ENCODE measurements at regions not wholly inside any gene's neighbourhood (a gene's known extent, or its start where the extent isn't known, plus 50 kb on each side); places are given as distances from the start of the nearest gene placed in this dataset.
"Not testable (repeated sequence)": the region's sequence is repeated elsewhere in the genome, so short reads cannot be mapped to it uniquely, and the experiment has no call there.

- DNase-seq (ENCODE audit: low read depth), result no peak
Observed at GRCh38 chr17:73841431-73842060, 197.3 kb upstream of the SDK2 start.

DNA sequence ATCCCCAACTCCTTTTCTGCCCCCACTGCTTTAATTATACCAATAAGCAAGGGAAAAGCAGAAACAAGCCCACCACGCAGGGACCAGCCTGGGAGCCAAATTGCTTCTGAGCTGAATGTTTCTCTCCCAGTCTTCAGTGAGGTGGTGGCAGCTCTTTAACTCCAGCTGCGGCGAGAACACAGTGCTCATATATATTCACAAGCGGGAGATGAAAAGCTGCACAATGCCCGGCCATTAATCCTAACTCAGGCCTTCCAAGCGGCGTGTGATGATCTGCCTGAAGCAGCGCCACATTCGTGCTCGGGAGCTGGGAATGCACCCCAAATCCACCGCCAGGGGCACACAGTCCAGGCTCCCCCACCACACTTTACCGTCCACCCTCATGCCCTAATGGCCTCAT, 203.7 kb upstream of the SDK2 start:
- no peak for DNase-seq (ENCODE audit: low read depth)

DNA sequence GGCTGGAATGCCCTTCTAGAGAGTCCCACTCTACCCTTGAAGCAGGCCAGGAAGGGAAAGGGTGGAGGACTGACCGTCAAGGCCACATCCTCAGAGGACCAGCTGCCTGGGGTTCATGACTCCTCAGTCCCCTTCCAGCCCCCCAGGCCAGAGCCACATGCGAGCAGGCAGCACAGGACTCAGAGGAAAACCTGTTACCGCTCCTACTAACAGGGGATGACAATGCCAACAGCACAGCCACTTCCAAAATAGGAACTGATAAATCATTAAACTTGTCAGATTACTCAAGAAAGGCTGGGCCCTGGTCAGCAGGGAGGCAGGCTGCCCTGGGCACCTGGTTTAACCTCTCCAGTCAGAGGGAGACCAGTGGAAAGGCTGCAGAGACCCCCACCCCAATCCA, 206.2 kb upstream of the SDK2 start:
- no peak for DNase-seq (ENCODE audit: low read depth)

DNA sequence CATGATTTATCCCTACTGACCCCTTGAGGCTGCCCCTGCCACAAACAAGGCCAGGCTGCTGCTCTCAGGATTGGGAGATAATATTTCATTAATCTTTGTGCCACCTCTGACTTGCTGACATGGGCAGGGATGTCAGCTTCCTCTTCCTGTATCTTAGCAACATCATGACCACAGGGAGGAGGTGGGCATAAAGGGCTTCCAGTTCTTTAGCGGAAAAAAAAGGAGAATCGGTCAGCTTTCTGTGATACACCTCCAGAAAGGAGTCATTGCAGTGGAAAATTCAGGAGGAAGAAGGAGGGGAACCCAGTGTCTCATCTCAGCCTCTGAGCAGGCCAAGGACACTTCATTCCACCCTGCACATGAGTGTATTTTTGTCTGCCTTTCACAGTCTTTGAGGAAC, 206.8 kb upstream of the SDK2 start:
- no peak for DNase-seq (ENCODE audit: low read depth)

DNA sequence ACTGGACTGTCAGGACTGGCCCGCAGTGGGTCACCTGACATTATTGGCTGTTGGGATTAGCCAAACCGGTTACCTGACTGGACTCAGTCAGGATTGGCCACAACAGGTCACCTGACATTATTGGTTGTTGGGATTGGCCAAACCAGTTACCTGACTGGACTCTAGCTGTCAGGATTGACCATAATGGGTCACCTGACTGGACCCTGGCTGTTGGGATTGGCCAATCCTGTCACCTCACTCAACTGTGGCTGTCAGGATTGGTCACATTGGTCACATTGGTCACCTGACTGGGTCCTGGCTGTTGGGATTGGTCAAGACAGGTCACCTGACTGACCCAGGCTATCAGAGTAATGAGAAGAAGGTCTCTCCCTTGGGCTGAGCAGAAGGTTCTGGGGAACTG, 207.7 kb upstream of the SDK2 start:
- DNase-seq (ENCODE audit: low read depth), result no peak

DNA sequence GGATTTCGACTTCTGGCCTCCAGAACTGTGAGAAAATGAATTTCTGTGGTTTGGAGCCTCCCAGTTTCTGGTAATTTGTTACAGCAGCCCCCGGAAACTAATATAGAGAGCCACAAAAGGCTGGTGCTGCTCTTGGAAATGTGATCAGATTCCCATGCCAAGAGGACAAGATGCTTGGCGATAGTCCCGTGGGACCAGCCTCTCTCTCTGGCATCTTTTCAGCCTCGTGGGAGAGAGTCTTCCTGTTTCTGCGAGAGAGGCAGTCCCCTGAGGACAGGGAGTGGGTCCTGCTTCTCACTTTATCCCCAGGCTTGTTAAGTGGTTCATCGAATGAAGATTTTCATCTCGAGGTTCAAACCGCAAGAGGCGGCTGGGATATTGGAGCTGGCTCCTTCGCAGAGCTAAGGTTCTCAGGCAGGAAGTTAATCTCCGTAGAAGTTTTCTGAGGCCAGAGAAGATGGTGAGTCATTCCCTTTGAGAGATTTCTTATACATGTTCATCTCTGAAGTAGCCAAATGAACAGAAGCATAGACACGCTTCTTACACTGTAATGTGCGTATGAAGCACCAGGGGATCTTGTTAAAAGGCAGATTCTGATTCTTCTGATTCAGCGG, 211.6 kb upstream of the SDK2 start:
- DNase-seq (ENCODE audit: low read depth), result no peak

DNA sequence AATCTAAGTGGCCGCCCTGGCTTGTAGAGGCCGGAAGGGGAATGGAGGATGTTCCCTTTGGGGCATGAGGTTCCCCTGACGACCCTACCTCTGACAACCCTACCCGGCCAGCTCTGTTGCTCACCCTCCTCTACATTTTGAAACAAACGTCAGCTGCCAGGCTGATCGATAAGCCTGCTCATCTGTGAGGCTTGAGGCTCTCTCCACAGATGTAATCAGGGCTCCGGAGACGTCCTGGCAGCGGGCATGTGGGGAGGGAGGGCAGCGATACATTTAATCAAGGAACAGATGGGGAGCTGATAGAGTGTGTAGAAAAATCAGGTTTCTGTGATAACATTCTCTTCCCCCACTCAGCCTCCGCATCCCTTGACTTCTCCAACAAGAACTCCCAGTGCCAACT, 212.3 kb upstream of the SDK2 start:
- DNase-seq (ENCODE audit: low read depth), result no peak

DNA sequence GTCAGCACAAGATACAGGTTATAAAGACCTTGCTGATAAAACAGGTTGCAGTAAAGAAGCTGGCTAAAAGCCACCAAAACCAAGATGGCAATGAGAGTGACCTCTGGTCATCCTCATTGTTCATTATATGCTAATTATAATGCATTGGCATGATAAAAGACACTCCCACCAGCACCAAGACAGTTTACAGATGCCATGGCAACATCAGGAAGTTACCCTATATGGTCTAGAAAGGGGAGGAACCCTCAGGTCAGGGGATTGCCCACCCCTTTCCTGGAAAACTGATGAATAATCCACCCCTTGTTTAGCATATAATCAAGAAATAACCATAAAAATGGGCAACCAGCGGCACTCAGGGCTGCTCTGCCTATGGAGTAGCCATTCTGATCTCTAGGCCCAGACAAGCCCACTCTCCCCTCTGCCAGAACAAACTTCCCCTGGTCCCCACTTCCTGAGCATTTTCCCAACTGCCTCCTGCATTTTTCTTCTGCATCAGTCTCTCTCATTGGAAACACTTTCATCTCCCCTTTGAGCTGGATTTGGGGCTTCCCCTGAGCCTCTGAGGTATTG, 215.3 kb upstream of the SDK2 start:
- not testable (repeated sequence) for DNase-seq (ENCODE audit: low read depth)

DNA sequence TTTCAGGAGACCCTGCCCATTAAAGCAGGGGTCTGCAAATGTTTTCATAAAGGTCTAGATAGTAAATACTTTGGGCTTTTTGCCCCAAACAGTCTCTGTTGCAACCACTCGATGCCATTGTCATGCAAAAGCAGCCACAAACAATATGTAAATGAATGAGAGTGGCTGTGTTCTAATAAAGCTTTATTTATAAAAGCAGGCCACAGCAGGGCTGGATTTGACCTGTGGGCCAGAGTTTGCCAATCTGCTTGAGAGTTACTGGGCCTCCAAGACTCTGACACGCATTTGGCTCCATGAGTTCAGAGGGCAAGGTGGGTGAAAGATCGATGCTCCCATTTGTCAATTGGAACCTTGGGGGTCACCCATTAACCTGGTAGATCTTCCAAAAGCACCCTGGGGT, 217.3 kb upstream of the SDK2 start:
- no peak for DNase-seq (ENCODE audit: low read depth)

- DNase-seq (ENCODE audit: low read depth), result no peak
Observed at GRCh38 chr17:73863761-73864535, 219.7 kb upstream of the SDK2 start.

- DNase-seq (ENCODE audit: low read depth), result no peak
Observed at GRCh38 chr17:73865831-73866230, 221.6 kb upstream of the SDK2 start.

GRCh38 chr17:73867056-73867455, 222.8 kb upstream of the SDK2 start:
- no peak for DNase-seq (ENCODE audit: low read depth)

DNA sequence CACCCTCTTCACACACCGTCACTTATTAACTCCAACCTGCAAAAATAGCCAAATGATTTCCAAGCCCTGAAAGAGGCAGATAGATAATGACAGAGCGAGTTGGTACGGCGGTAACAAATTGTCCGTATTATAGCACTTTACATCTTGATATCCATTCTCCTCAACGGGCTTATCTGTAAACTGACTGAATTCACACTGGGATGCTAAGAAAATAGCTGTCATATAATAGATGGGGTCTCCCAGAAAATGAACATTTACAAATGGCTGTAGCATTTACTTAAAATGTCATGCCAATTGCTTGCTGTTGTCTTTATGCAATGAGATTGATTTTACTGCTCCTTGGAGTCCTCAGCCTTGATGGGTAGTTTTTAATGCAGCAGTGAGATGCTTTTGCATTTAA, 225.8 kb upstream of the SDK2 start:
- DNase-seq (ENCODE audit: low read depth), result no peak

- DNase-seq (ENCODE audit: low read depth), result no peak
Observed at GRCh38 chr17:73870473-73870872, 226.2 kb upstream of the SDK2 start.

GRCh38 chr17:73872816-73873215, 228.6 kb upstream of the SDK2 start:
- DNase-seq (ENCODE audit: low read depth), result no peak

DNA sequence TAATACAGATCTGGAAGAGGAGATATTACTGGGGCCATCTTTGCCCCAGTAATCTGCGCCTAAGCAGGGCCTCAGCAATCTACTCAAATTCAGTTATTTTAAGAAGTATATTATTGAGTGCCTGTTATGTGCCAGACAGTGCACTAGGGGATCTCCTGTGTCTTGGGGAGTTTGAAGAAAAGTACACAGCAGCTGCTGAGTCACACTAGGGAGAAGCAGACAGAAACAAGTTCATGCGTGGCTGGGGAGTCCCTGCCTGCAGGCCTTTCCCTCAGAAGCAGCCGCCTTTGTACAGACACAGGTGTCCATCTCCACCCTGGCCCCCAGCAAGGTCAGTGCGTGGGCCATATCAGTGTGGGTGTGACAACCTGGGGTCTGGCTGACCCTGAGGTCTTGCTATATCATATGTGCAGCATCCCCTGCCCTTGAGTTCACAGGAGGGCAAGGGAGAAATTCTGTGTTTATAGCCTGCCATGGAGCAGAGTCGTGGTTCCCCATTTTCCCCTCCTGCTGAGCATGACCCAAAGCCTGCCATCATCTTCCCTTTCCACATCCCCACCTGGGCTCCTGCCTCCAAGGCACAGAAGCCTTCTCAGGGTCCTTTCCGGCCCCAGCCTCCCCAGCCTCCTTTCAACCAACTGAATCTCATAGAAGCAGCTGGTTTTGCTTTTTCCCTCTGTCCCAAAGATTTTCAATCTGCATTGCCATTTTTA, 229.9 kb upstream of the SDK2 start:
- DNase-seq (ENCODE audit: low read depth), result no peak

DNA sequence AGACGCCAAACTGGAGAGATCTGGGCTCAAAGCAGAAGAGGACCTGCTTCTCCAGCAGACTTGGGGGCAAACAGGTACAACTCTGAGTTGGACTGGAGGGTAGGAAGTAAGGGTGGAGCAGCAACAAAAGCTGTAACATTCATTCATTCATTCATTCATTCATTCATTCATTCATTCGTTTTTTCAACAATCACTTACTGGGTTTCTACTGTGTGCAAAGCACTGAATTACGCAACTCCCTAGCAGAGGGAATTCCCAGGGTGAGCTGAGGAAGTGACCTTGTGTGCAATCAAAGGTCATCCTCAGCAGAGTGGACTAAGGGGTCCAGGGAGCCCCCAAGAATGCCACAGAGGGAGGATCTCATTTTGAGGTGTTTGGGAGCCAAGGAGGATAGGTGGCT, 231.1 kb upstream of the SDK2 start:
- no peak for DNase-seq (ENCODE audit: low read depth)

- no peak for DNase-seq (ENCODE audit: low read depth)
Observed at GRCh38 chr17:73877962-73878361, 233.7 kb upstream of the SDK2 start.

GRCh38 chr17:73878923-73879322, 234.7 kb upstream of the SDK2 start:
- DNase-seq (ENCODE audit: low read depth), result no peak

DNA sequence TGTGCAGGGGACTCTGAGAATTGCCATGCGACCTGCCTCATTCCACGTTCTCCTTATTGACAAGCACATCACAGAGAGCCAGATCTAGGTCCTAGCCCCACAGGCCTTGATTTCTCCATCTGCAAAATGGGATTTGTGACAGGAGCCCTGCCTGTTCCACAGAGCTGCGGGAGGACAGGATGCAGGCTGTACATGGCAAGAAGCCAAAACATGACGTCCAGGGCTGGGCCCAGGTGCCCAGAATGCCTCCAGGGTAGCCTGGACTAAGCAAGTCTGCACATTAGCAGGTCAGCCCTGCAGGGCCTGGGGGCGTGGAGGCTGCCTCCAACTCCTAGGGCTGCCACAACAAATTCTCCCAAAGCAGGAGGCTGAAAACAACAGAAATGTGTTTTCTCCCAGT, 235.7 kb upstream of the SDK2 start:
- DNase-seq (ENCODE audit: low read depth), result no peak

DNA sequence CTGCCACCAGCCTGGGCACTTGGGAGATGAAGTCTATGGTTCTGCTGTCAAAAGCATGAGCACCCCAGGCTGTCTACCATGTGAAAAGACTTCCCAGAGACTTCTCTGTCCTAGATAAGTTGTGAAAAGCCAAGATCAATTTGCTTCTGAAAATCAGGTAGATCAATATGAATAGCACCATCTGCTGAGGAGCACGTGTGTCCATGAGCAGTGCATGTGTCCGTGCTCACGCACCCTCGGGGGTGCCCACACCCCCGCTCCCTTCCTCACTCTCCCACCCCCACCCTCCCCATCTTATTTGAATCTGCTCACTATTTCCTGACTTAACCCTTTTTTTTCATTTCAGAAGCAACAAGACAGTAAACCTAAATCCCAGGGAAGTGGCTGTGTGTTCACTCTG, 238.3 kb upstream of the SDK2 start:
- no peak for DNase-seq (ENCODE audit: low read depth)

GRCh38 chr17:73883175-73883574, 238.9 kb upstream of the SDK2 start:
- DNase-seq (ENCODE audit: low read depth), result no peak
